GM12878 (cell line): ENCODE measurements at regions not wholly inside any gene's neighbourhood (a gene's known extent, or its start where the extent isn't known, plus 50 kb on each side); places are given as distances from the start of the nearest gene placed in this dataset.

ENCODE experiments used
- ATAC-seq: fragments of 200-7000 bp; cut with Tn5 transposase; 3 replicates; pipeline ENCODE4 v1.9.1; 2020; ENCODE audit warnings: mild to moderate bottlenecking, moderate library complexity
- BruUV-seq: library from RNA; stranded (reverse); fragments of 400-500 nt; replicated peaks from 2 replicates; lab custom pipeline; 2021; lab: Mats Ljungman, UMichigan
- CTCF ChIA-PET: fragments of 300-600 bp; sonication (Branson Sonifier 250); formaldehyde crosslinking; extraction: SDS; loops from one replicate; lab custom pipeline; 2021; ENCODE audit warnings: inconsistent platforms; lab: Yijun Ruan, JAX
- POLR2A ChIA-PET: fragments of 350-600 bp; formaldehyde crosslinking; extraction: SDS; loops from one replicate; lab custom pipeline; 2021; ENCODE audit warnings: inconsistent platforms; lab: Charles Lee
- RAD21 ChIA-PET: fragments of 300-600 bp; sonication (Branson Sonifier 250); formaldehyde crosslinking; loops from one replicate; lab custom pipeline; 2023; ENCODE audit warnings: antibody characterized with exemption; ENCODE audit not compliant: unreplicated experiment; lab: Charles Lee
- SMC1A ChIA-PET: fragments of 300-600 bp; sonication (Branson Sonifier 250); formaldehyde crosslinking; loops from one replicate; lab custom pipeline; 2023; ENCODE audit not compliant: unreplicated experiment, uncharacterized antibody; lab: Charles Lee
- DNase-seq: peaks from one replicate; pipeline ENCODE4 v3.0.0-alpha.2; 2011; ENCODE audit warnings: low read depth, low spot score
- FAIRE-seq: peaks from 3 replicates; lab custom pipeline; 2011; peaks lifted over from hg19 to GRCh38; lab: Jason Lieb, UNC
- H2AFZ ChIP-seq: 2 replicates; pipeline ENCODE4 v1.6.0; 2011; ENCODE audit warnings: low read depth, low read length, control low read depth; ENCODE audit not compliant: control insufficient read depth
- H3K27ac ChIP-seq: 2 replicates; pipeline ENCODE4 v1.5.1; 2011; ENCODE audit warnings: control low read depth; ENCODE audit not compliant: control insufficient read depth, insufficient read depth
- H3K27me3 ChIP-seq, 2 experiments: replicated peaks in 1 of 2; 2 replicates each; pipeline versions ENCODE4 v1.6.0 to v1.6.1; 2011; ENCODE audit warnings: low read length in 1 of 2; ENCODE audit not compliant: control insufficient read depth in 2 of 2, insufficient read depth in 2 of 2
- H3K36me3 ChIP-seq, 2 experiments: 2 replicates each; pipeline ENCODE4 v1.5.1; 2011; ENCODE audit warnings: low read length in 1 of 2; ENCODE audit not compliant: control insufficient read depth in 2 of 2, insufficient read depth in 2 of 2
- H3K4me1 ChIP-seq: 2 replicates; pipeline ENCODE4 v1.6.1; 2011; ENCODE audit warnings: mild to moderate bottlenecking, low read length, moderate library complexity, mixed read lengths; ENCODE audit not compliant: control insufficient read depth, insufficient read depth
- H3K4me2 ChIP-seq: 2 replicates; pipeline ENCODE4 v1.6.0; 2011; ENCODE audit warnings: control low read depth; ENCODE audit not compliant: control insufficient read depth, insufficient read depth
- H3K4me3 ChIP-seq: fragments of 200-600 bp; sonication (generic); 2 replicates; pipeline ENCODE4 v1.5.1; 2016
- H3K79me2 ChIP-seq: 2 replicates; pipeline ENCODE4 v1.6.0; 2011; ENCODE audit warnings: low read length; ENCODE audit not compliant: control insufficient read depth, insufficient read depth
- H3K9ac ChIP-seq: 2 replicates; pipeline ENCODE4 v1.8.0; 2011; ENCODE audit warnings: low read length, control low read depth, mixed read lengths; ENCODE audit not compliant: control insufficient read depth, insufficient read depth
- H3K9me3 ChIP-seq: replicated peaks from 3 replicates; pipeline ENCODE4 v1.5.1; 2011; ENCODE audit warnings: mild to moderate bottlenecking, low read length; ENCODE audit not compliant: control insufficient read depth, insufficient read depth
- H4K20me1 ChIP-seq: 2 replicates; pipeline ENCODE4 v1.6.0; 2011; ENCODE audit not compliant: control insufficient read depth, insufficient read depth
- ESRRA ChIP-seq: IDR thresholded peaks from 2 replicates; pipeline ENCODE4 v1.6.1; 2012; ENCODE audit warnings: mild to moderate bottlenecking, low read length, improper control_type of control experiment
- NFIC ChIP-seq: IDR thresholded peaks from 2 replicates; pipeline ENCODE4 v1.6.1; 2012; ENCODE audit warnings: low read depth, mild to moderate bottlenecking, inconsistent platforms, low read length, moderate library complexity
- RELA ChIP-seq: fragments of 450-650 bp; IDR thresholded peaks from 2 replicates; pipeline ENCODE4 v1.8.0; 2014; ENCODE audit warnings: borderline replicate concordance; ENCODE audit not compliant: partially characterized antibody
- TCF12 ChIP-seq: IDR thresholded peaks from 2 replicates; pipeline ENCODE4 v1.6.1; 2011; ENCODE audit warnings: low read depth, mild to moderate bottlenecking, low read length
- YY1 ChIP-seq: IDR thresholded peaks from 2 replicates; pipeline ENCODE4 v1.6.1; 2011; ENCODE audit warnings: low read depth, mild to moderate bottlenecking, low read length
- ZBTB40 ChIP-seq: fragments of 450-650 bp; IDR thresholded peaks from 2 replicates; pipeline ENCODE4 v1.6.1; 2016; ENCODE audit warnings: mild to moderate bottlenecking, moderate library complexity, borderline replicate concordance
- WGBS: methylation state at CpG from one replicate; pipeline ENCODE4 v1.1.6; 2016; ENCODE audit warnings: low lambda C conversion rate; ENCODE audit not compliant: insufficient replicate concordance, insufficient coverage; ENCODE audit errors: missing lambda C conversion rate; 5-methylcytosine and 5-hydroxymethylcytosine counted together
- in situ Hi-C: fragments of 300-500 bp; cut with MboI; formaldehyde crosslinking; loops from 9 replicates; pipeline ENCODE4 v1.14.3; 2018; ENCODE audit warnings: mixed read lengths
- intact Hi-C: fragments of 100-400 bp; cut with micrococcal nuclease; formaldehyde crosslinking; loops from one replicate; pipeline ENCODE4 v1.14.2; 2022; ENCODE audit not compliant: unreplicated experiment

- CTCF ChIA-PET = interaction anchor here (1.3 kb wide), 1 partner anchor 8 kb away, joined by 3 read pairs; no protein-coding TSS in a partner anchor
- SMC1A ChIA-PET = interaction anchor here (0.9 to 1.3 kb wide), 2 partner anchors 16 to 376 kb away, joined by 3 read pairs; no protein-coding TSS in a partner anchor
- no peak for FAIRE-seq
- POLR2A ChIA-PET = interaction anchor here (0.6 kb wide), 1 partner anchor 9 kb away, joined by 3 read pairs; no protein-coding TSS in a partner anchor
- H3K4me3 ChIP-seq = no peak overlapping the region
- RAD21 ChIA-PET = no interaction called here
- no peaks in the 10 kb centered on the region for H3K79me2 ChIP-seq
- BruUV-seq = no TSS peak
- in situ Hi-C loops = loop anchor here (25.0 kb wide), 1 partner anchor 1234 kb away; the partner anchor contains the start of gene DAZL
- H4K20me1 ChIP-seq = no peaks in the 10 kb centered on the region
- no peak for ATAC-seq
- no peaks in the 10 kb centered on the region for H3K27me3 ChIP-seq
- H3K27ac ChIP-seq = no peak overlapping the region
- H3K9ac ChIP-seq = no peak overlapping the region
- H3K9me3 ChIP-seq = no peaks in the 10 kb centered on the region
- no peak overlapping the region for H2AFZ ChIP-seq
- TF ChIP-seq ZBTB40 = no peak
- no peak for TF ChIP-seq TCF12
- TF ChIP-seq YY1 = no peak
- no peak for TF ChIP-seq RELA
- no peak for TF ChIP-seq NFIC
- TF ChIP-seq ESRRA = no peak
- no peaks in the 10 kb centered on the region for H3K4me1 ChIP-seq
- no peak overlapping the region for H3K4me2 ChIP-seq
- WGBS = 38% methylated on average over 4 of the region's 4 CpGs
- H3K36me3 ChIP-seq = no peaks in the 10 kb centered on the region
- intact Hi-C loops = no loop called here
- no peak for DNase-seq
Observed at GRCh38 chr3:17846466-17846865, 104.0 kb upstream of the TBC1D5 start.
